NCI-H2107 treated with DMSO at 0.1 percent for 48 hours (cell line): ENCODE measurements at regions not wholly inside any gene's neighbourhood (a gene's known extent, or its start where the extent isn't known, plus 50 kb on each side); places are given as distances from the start of the nearest gene placed in this dataset.
"Not testable (repeated sequence)": the region's sequence is repeated elsewhere in the genome, so short reads cannot be mapped to it uniquely, and the experiment has no call there.

ENCODE experiments used
- DNase-seq: peaks from one replicate; lab custom pipeline; 2025; ENCODE audit not compliant: unreplicated experiment; lab: John Stamatoyannopoulos, UW

GRCh38 chr15:44904651-44905340 is 51.7 kb upstream of the TERB2 start:
- not testable (repeated sequence) for DNase-seq
